Sigmoid colon (tissue), 3 donors: ENCODE measurements at regions not wholly inside any gene's neighbourhood (a gene's known extent, or its start where the extent isn't known, plus 50 kb on each side); places are given as distances from the start of the nearest gene placed in this dataset.

Experiments used
- POLR2A ChIP-seq, 2 donors: fragments of 450-650 bp; IDR thresholded peaks; one replicate each; pipeline ENCODE4 v1.6.1; 2016; ENCODE audit warnings: antibody characterized with exemption in 2 of 2, mild to moderate bottlenecking in 2 of 2, moderate library complexity in 2 of 2
- TF ChIP-seq, protein P1 (sequence below), 4 experiments: fragments of 450-650 bp in 3 of 4; fragments of 200-600 bp in 1 of 4; IDR thresholded peaks; one replicate each; pipeline ENCODE4 v1.5.1; 2016 to 2019; ENCODE audit warnings: antibody characterized with exemption in 4 of 4, mild to moderate bottlenecking in 3 of 4, moderate library complexity in 2 of 4

DNA sequence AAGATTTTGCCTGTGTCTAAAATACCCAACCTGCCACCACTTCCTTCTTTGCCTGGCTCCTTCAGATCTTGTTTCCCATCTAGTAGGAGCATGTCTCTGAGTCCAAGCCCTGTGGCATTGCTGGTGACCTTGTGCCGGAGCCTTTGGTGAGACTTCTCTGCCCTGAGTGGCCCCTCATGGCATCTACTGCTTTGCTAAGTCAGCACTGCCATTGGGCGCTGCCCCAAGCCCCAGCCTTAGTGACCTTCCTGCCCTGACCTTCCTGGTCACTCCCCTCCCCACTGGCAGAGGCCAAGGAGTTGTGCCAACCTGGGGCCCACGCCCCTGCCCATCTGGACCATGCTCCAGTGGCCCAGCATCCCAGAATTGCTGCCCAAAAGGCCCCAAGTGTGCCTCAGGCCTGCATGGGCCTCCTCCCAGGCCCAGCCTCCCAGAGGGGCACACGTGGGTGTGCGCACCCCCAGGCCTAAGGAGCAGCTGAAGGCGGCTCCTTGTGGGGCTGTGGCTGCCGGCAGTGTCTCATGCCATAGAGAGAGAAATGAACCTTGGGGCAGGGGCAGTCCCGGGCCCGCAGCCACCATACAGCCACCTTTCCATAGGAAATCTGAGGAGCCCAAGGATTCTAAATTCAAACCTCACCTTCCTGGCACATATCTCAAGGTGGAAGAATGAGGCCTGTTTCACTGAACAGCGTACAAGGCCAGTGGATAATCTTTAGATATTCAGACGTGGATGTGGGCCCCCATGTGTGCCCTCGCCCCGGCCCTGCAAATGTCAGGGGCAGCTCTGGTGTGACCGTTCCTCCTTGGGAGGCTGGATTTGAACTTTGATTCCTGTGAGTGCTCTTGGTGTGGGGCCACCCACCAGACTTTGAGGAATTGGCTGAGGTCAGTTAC, 100.2 kb upstream of the SLC66A3 start:
- TF ChIP-seq, protein P1, sequence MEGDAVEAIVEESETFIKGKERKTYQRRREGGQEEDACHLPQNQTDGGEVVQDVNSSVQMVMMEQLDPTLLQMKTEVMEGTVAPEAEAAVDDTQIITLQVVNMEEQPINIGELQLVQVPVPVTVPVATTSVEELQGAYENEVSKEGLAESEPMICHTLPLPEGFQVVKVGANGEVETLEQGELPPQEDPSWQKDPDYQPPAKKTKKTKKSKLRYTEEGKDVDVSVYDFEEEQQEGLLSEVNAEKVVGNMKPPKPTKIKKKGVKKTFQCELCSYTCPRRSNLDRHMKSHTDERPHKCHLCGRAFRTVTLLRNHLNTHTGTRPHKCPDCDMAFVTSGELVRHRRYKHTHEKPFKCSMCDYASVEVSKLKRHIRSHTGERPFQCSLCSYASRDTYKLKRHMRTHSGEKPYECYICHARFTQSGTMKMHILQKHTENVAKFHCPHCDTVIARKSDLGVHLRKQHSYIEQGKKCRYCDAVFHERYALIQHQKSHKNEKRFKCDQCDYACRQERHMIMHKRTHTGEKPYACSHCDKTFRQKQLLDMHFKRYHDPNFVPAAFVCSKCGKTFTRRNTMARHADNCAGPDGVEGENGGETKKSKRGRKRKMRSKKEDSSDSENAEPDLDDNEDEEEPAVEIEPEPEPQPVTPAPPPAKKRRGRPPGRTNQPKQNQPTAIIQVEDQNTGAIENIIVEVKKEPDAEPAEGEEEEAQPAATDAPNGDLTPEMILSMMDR (IDR thresholded peaks at IDR 0.05): no peak
- no peak for TF ChIP-seq POLR2A (IDR thresholded peaks at IDR 0.05)
